ENCODE measurements at regions not wholly inside any gene's neighbourhood (a gene's known extent, or its start where the extent isn't known, plus 50 kb on each side); places are given as distances from the start of the nearest gene placed in this dataset.
"Not testable (repeated sequence)": the region's sequence is repeated elsewhere in the genome, so short reads cannot be mapped to it uniquely, and the experiment has no call there.

- ChIA-PET POLR2A (no interaction called here), CTCF (no interaction called here)
Observed at GRCh38 chr9:38259519-38260218, 132.8 kb upstream of the ALDH1B1 start.

- ChIA-PET CTCF (no interaction called here), POLR2A (no interaction called here)
Observed at GRCh38 chr9:38259056-38259455, 133.4 kb upstream of the ALDH1B1 start.

- CTCF ChIA-PET: no interaction called here
- POLR2A ChIA-PET: no interaction called here
Observed at GRCh38 chr9:38257626-38258215, 134.8 kb upstream of the ALDH1B1 start.

DNA sequence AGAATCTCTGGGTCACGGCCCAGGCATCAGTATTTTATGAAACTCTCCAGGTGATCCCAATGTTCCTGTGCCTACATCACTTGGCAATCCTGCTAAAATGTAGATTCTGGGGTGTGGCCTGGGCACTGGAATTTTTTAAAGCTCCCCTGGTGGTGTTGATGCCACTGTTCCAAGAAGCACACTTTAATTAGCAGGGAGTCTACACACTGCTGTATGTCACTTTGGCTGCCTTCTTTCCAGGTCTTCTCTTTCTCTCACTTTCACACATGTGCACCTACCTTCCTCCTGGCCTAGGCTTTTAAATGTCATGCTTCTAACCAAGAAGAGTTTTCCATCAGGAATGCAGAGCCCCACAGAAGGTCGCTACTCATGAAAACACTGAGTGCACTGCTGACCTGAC is 136.0 kb upstream of the ALDH1B1 start:
- ChIA-PET POLR2A (no interaction called here), CTCF (no interaction called here)

DNA sequence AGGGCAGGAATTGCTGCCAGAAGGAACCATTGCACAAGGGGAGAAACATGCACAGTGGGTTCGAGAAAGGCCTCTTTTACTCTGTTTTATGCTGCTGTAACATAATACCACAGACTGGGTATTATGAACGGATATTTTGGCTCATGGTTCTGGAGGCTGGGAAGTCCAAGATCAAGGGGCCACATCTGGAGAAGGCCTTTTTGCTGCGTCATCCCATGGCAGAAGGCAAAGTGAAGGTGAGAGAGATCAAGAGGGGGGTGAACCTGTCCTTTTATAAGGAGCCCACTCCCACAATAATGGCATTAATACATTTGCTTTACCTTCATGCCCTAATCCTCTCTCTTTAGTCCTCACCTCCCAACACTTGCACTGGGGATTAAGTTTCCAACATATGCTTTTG is 136.9 kb upstream of the ALDH1B1 start:
- ChIA-PET POLR2A (no interaction called here), CTCF (no interaction called here)

DNA sequence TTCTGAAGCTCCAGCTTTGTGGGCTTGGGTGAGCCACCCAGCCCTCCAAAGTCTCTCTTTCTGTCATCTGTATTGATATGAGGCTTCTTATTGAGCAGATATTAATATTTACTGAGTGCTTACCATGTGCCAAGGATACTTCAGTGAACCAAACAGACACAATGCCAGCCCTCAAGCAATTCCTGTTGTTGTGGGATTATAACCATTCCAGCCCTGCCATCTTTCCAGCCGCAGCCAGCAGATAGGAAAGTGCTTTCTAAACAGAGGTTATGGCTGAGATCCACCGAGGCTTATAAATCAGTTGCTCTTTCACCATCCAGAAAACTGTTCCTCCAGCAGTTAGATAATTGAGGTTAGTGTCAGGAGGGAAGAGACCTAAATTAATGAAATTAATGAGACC is 137.7 kb upstream of the ALDH1B1 start:
- ChIA-PET POLR2A (no interaction called here), CTCF (interaction anchor here (0.6 kb wide), 1 partner anchor 684 kb away, joined by 3 read pairs; no protein-coding TSS in a partner anchor)

DNA sequence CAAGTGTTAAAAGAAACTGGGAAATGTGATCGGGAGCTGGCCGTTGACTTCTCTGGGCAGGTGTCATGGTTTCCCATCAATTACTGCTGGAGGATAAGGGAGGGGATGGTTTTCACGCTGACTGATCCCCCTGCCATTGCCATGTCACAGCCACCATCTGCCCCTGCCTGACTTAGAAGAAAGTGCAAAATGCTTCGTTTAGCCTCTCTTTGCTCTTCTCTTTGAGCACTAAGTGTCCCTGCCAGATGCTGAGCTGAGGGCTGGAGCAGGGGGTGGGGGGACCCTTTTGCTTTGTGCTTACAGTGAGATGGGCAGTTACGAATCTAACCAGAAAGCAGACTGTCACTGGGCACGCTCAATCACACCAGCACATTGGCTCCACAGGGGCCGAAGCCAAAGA is 138.4 kb upstream of the ALDH1B1 start:
- POLR2A ChIA-PET: no interaction called here

DNA sequence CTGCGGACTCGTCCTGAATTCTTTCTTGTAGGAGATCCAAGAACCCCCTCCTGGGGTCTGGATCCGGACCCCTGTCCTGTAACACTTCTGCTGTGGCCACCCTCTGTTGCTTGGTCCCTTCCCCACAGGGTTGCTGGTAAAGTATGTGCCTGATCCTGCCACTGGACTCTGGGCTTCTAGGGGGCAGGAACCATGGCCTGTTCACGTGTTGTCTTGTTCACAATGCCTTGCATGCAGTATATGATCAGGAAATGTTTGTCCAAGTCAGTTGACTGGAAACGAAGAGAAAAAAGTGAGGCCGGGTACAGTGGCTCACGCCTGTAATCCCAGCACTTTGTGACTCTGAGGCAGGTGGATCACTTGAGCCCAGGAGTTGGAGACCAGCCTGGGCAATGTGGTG is 139.3 kb upstream of the ALDH1B1 start:
- CTCF ChIA-PET: no interaction called here
- POLR2A ChIA-PET: no interaction called here

More for the DNA sequence above, 138.4 kb upstream of the ALDH1B1 start:
- CTCF ChIA-PET: no interaction called here

- ChIA-PET POLR2A (no interaction called here), CTCF (no interaction called here)
Observed at GRCh38 chr9:38251036-38251860, 141.3 kb upstream of the ALDH1B1 start.

GRCh38 chr9:38250279-38251035 is 142.0 kb upstream of the ALDH1B1 start:
- CTCF ChIA-PET: no interaction called here
- POLR2A ChIA-PET: no interaction called here

- ChIA-PET POLR2A (no interaction called here), CTCF (no interaction called here)
Observed at GRCh38 chr9:38249587-38250210, 142.8 kb upstream of the ALDH1B1 start.

GRCh38 chr9:38249049-38249448 is 143.5 kb upstream of the ALDH1B1 start:
- CTCF ChIA-PET: no interaction called here

GRCh38 chr9:38246833-38247232 is 145.7 kb upstream of the ALDH1B1 start:
- ChIA-PET CTCF (no interaction called here), POLR2A (no interaction called here)

More at GRCh38 chr9:38249049-38249448, 143.5 kb upstream of the ALDH1B1 start:
- POLR2A ChIA-PET: no interaction called here

- ChIA-PET POLR2A (no interaction called here), CTCF (interaction anchor here (0.7 kb wide), 1 partner anchor 415 kb away, joined by 5 read pairs; no protein-coding TSS in a partner anchor)
Observed at GRCh38 chr9:38244971-38245370, 147.5 kb upstream of the ALDH1B1 start.

GRCh38 chr9:38243993-38244392 is 148.5 kb upstream of the ALDH1B1 start:
- ChIA-PET CTCF (no interaction called here), POLR2A (no interaction called here)

DNA sequence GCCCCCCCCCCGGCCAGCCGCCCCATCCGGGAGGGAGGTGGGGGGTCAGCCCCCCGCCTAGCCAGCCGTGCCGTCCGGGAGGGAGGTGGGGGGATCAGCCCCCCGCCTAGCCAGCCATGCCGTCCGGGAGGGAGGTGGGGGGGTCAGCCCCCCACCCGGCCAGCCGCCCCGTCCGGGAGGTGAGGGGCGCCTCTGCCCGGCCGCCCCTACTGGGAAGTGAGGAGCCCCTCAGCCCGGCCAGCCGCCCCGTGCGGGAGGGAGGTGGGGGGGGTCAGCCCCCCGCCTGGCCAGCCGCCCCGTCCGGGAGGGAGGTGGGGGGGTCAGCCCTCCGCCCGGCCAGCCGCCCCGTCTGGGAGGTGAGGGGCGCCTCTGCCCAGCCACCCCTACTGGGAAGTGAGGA is 150.4 kb upstream of the ALDH1B1 start:
- CTCF ChIA-PET, POLR2A ChIA-PET: not testable (repeated sequence)

DNA sequence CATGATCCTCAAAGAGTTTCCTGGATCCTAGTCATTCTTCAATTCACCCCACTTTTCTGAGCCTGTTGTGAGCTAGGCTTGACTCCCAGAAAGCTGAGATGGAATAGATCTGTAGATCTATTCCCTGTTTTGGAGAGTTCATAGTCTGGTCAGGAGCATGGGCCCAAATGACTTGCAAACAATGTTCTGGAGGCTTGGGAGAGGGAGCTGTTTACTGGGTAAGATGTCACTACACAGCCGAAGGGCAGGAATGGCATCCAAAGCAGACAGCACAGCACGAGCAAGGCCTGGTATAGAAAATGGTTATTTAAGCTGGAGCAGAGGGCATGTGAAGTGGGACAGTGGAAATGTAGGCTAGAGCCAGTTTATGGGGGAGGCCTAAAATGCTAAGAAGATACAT is 152.5 kb upstream of the ALDH1B1 start:
- ChIA-PET POLR2A (no interaction called here), CTCF (no interaction called here)

- CTCF ChIA-PET: interaction anchor here (0.9 kb wide), 1 partner anchor 75 kb away, joined by 3 read pairs; no protein-coding TSS in a partner anchor
- POLR2A ChIA-PET: no interaction called here
Observed at GRCh38 chr9:38235244-38235643, 157.3 kb upstream of the ALDH1B1 start.

- ChIA-PET CTCF (interaction anchor here (0.9 kb wide), 1 partner anchor 74 kb away, joined by 3 read pairs; no protein-coding TSS in a partner anchor), POLR2A (no interaction called here)
Observed at GRCh38 chr9:38234479-38235170, 157.9 kb upstream of the ALDH1B1 start.
